GM18502 (cell line): ENCODE measurements at regions not wholly inside any gene's neighbourhood (a gene's known extent, or its start where the extent isn't known, plus 50 kb on each side); places are given as distances from the start of the nearest gene placed in this dataset.
"Not testable (repeated sequence)": the region's sequence is repeated elsewhere in the genome, so short reads cannot be mapped to it uniquely, and the experiment has no call there.

Experiments
- ATAC-seq: cut with Tn5 transposase; IDR thresholded peaks from one replicate; pipeline ENCODE4 v1.9.1; 2021; ENCODE audit warnings: mild to moderate bottlenecking; ENCODE audit not compliant: unreplicated experiment, poor library complexity

- ATAC-seq: no peak
Measured at GRCh38 chr1:244288663-244289062, 163.0 kb downstream of the ADSS2 start.

- ATAC-seq: no peak
Measured at GRCh38 chr1:244289991-244290785, 161.5 kb downstream of the ADSS2 start.

GRCh38 chr1:244291236-244292201 is 160.2 kb downstream of the ADSS2 start:
- ATAC-seq: no peak

GRCh38 chr1:244294599-244295224 is 157.0 kb downstream of the ADSS2 start:
- ATAC-seq: no peak

GRCh38 chr1:244296003-244296402 is 155.7 kb downstream of the ADSS2 start:
- no peak for ATAC-seq

GRCh38 chr1:244296447-244296846 is 155.3 kb downstream of the ADSS2 start:
- no peak for ATAC-seq

- no peak for ATAC-seq
Measured at GRCh38 chr1:244297087-244297486, 154.6 kb downstream of the ADSS2 start.

GRCh38 chr1:244297616-244298015 is 154.1 kb downstream of the ADSS2 start:
- no peak for ATAC-seq

- ATAC-seq: not testable (repeated sequence)
Measured at GRCh38 chr1:244300029-244300375, 151.7 kb downstream of the ADSS2 start.

GRCh38 chr1:244301595-244302130 is 150.0 kb downstream of the ADSS2 start:
- ATAC-seq: no peak

GRCh38 chr1:244302876-244303609 is 148.7 kb downstream of the ADSS2 start:
- no peak for ATAC-seq

- ATAC-seq: no peak
Measured at GRCh38 chr1:244303610-244303969, 148.1 kb downstream of the ADSS2 start.

GRCh38 chr1:244304156-244304555 is 147.6 kb downstream of the ADSS2 start:
- ATAC-seq: no peak

- ATAC-seq: no peak
Measured at GRCh38 chr1:244304656-244305055, 147.1 kb downstream of the ADSS2 start.

GRCh38 chr1:244305776-244306341 is 145.8 kb downstream of the ADSS2 start:
- ATAC-seq: no peak

GRCh38 chr1:244306544-244306943 is 145.2 kb downstream of the ADSS2 start:
- no peak for ATAC-seq

- not testable (repeated sequence) for ATAC-seq
Measured at GRCh38 chr1:244309191-244309590, 142.5 kb downstream of the ADSS2 start.

- no peak for ATAC-seq
Measured at GRCh38 chr1:244311784-244312532, 139.8 kb downstream of the ADSS2 start.

- no peak for ATAC-seq
Measured at GRCh38 chr1:244313346-244313745, 138.4 kb downstream of the ADSS2 start.
